Esophagus squamous epithelium (tissue), 4 donors: ENCODE measurements at regions not wholly inside any gene's neighbourhood (a gene's known extent, or its start where the extent isn't known, plus 50 kb on each side); places are given as distances from the start of the nearest gene placed in this dataset.

Source experiments
- POLR2A ChIP-seq, 4 donors: fragments of 450-650 bp; IDR thresholded peaks; one replicate each; pipeline ENCODE4 v1.6.1; 2017; ENCODE audit warnings: antibody characterized with exemption in 4 of 4, mild to moderate bottlenecking in 4 of 4, moderate library complexity in 3 of 4
- TF ChIP-seq, protein P1 (sequence below), 6 experiments: fragments of 450-650 bp in 4 of 6; fragments of 200-600 bp in 2 of 6; sonication (generic) in 2 of 6; IDR thresholded peaks; one replicate each; pipeline ENCODE4 v1.5.1; 2016 to 2019; ENCODE audit warnings: antibody characterized with exemption in 6 of 6, mild to moderate bottlenecking in 4 of 6, moderate library complexity in 4 of 6

DNA sequence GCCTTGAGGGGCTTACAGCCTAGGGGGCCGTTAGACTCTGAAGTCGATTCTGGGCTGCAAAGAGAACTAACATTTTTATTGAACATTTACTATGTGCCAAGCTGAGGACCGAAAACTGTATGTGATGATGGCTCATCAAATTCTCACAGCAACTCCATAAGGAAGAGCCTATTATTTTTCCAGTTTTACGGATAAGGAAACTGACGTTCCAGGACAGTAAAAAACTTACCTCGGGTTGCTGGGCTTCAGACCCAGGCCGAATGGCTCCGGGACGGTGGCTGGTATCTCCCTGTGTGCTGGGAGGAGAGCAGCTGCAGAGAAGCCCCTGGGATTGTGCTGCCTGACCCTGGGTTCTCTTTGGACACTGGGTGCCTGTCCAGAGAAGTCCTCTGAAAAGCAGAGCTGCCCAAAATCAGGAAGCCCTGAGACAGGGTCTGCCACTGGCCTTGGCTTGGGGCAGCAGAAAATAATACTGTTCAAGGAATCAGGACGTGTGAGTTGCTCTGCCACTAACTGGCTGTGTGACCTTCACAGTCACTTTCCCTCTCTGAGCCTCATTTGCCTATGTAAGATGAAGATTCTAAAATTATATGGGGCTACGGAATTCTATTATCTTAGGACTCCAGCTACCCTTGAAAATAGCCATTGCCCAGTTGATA, 116.3 kb upstream of the CPEB4 start:
- TF ChIP-seq, protein P1, sequence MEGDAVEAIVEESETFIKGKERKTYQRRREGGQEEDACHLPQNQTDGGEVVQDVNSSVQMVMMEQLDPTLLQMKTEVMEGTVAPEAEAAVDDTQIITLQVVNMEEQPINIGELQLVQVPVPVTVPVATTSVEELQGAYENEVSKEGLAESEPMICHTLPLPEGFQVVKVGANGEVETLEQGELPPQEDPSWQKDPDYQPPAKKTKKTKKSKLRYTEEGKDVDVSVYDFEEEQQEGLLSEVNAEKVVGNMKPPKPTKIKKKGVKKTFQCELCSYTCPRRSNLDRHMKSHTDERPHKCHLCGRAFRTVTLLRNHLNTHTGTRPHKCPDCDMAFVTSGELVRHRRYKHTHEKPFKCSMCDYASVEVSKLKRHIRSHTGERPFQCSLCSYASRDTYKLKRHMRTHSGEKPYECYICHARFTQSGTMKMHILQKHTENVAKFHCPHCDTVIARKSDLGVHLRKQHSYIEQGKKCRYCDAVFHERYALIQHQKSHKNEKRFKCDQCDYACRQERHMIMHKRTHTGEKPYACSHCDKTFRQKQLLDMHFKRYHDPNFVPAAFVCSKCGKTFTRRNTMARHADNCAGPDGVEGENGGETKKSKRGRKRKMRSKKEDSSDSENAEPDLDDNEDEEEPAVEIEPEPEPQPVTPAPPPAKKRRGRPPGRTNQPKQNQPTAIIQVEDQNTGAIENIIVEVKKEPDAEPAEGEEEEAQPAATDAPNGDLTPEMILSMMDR (IDR thresholded peaks at IDR 0.05), result no peak
- TF ChIP-seq POLR2A (IDR thresholded peaks at IDR 0.05), result no peak
